ENCODE measurements at regions not wholly inside any gene's neighbourhood (a gene's known extent, or its start where the extent isn't known, plus 50 kb on each side); places are given as distances from the start of the nearest gene placed in this dataset.

- Histone ChIP-seq H3K36me3 (ENCODE audit: control insufficient read depth in 2 of 2, insufficient read depth in 2 of 2, low read length in 1 of 2) (no peaks in the 10 kb centered on the region), H3K4me3 (no peak overlapping the region), H3K79me2 (ENCODE audit: control insufficient read depth, insufficient read depth, low read length) (no peaks in the 10 kb centered on the region), H2AFZ (ENCODE audit: control insufficient read depth, low read depth, low read length) (no peak overlapping the region), H3K9ac (ENCODE audit: control insufficient read depth, insufficient read depth, low read length) (no peak overlapping the region), H3K4me1 (ENCODE audit: control insufficient read depth, insufficient read depth, low read length) (no peaks in the 10 kb centered on the region), H3K4me2 (ENCODE audit: control insufficient read depth, insufficient read depth) (no peak overlapping the region), H3K27me3 (replicated peaks in 1 of 2; ENCODE audit: control insufficient read depth in 2 of 2, insufficient read depth in 2 of 2, low read length in 1 of 2) (no peaks in the 10 kb centered on the region), H3K27ac (ENCODE audit: control insufficient read depth, insufficient read depth) (no peak overlapping the region), H4K20me1 (ENCODE audit: control insufficient read depth, insufficient read depth) (no peaks in the 10 kb centered on the region), H3K9me3 (replicated peaks; ENCODE audit: control insufficient read depth, insufficient read depth, low read length) (no peaks in the 10 kb centered on the region)
- ChIA-PET RAD21 (ENCODE audit: unreplicated experiment) (no interaction called here), CTCF (no interaction called here), SMC1A (ENCODE audit: uncharacterized antibody, unreplicated experiment) (interaction anchor here (1.1 kb wide), 1 partner anchor 23 kb away, joined by 4 read pairs; no protein-coding TSS in a partner anchor), POLR2A (no interaction called here)
- whole genome bisulfite sequencing (ENCODE audit: insufficient coverage, insufficient replicate concordance, low lambda C conversion rate, missing lambda C conversion rate): 4% methylated on average over 6 of the region's 6 CpGs
- intact Hi-C loops (cut with micrococcal nuclease; ENCODE audit: unreplicated experiment) (no loop called here), in situ Hi-C loops (cut with MboI) (no loop called here)
- DNase-seq (ENCODE audit: low read depth, low spot score) (no peak), FAIRE-seq (no peak), ATAC-seq (no peak)
- BruUV-seq (replicated peaks): no TSS peak
- TF ChIP-seq ZNF384 (IDR thresholded peaks at IDR 0.05; ENCODE audit: borderline replicate concordance, low read depth, low read length) (no peak), CREM (IDR thresholded peaks at IDR 0.05; ENCODE audit: low read depth) (no peak), YY1 (IDR thresholded peaks at IDR 0.05; ENCODE audit: low read depth, low read length) (no peak), HDAC6 (IDR thresholded peaks at IDR 0.05; ENCODE audit: unreplicated experiment) (no peak), MLLT1 (IDR thresholded peaks at IDR 0.05) (no peak)
Measured at GRCh38 chr12:18818579-18819268, 80.8 kb downstream of the CAPZA3 start.

GRCh38 chr12:18819484-18819883 lies 81.6 kb downstream of the CAPZA3 start:
- no peak overlapping the region for H3K4me2 ChIP-seq (ENCODE audit: control insufficient read depth, insufficient read depth)
- no peak overlapping the region for H3K4me3 ChIP-seq
- FAIRE-seq: no peak
- CTCF ChIA-PET: no interaction called here
- no peaks in the 10 kb centered on the region for H3K36me3 ChIP-seq (ENCODE audit: control insufficient read depth in 2 of 2, insufficient read depth in 2 of 2, low read length in 1 of 2)
- H3K27me3 ChIP-seq (replicated peaks in 1 of 2; ENCODE audit: control insufficient read depth in 2 of 2, insufficient read depth in 2 of 2, low read length in 1 of 2): no peaks in the 10 kb centered on the region
- 38% methylated on average over 7 of the region's 7 CpGs for WGBS (ENCODE audit: insufficient coverage, insufficient replicate concordance, low lambda C conversion rate, missing lambda C conversion rate)
- H3K9ac ChIP-seq (ENCODE audit: control insufficient read depth, insufficient read depth, low read length): no peak overlapping the region
- no TSS peak for BruUV-seq (replicated peaks)
- no peaks in the 10 kb centered on the region for H4K20me1 ChIP-seq (ENCODE audit: control insufficient read depth, insufficient read depth)
- POLR2A ChIA-PET: no interaction called here
- SMC1A ChIA-PET (ENCODE audit: uncharacterized antibody, unreplicated experiment): no interaction called here
- no peak for ATAC-seq
- RAD21 ChIA-PET (ENCODE audit: unreplicated experiment): no interaction called here
- H3K9me3 ChIP-seq (replicated peaks; ENCODE audit: control insufficient read depth, insufficient read depth, low read length): no peaks in the 10 kb centered on the region
- no peak for DNase-seq (ENCODE audit: low read depth, low spot score)
- H3K4me1 ChIP-seq (ENCODE audit: control insufficient read depth, insufficient read depth, low read length): no peaks in the 10 kb centered on the region
- in situ Hi-C loops (cut with MboI) (no loop called here), intact Hi-C loops (cut with micrococcal nuclease; ENCODE audit: unreplicated experiment) (no loop called here)
- no peak overlapping the region for H3K27ac ChIP-seq (ENCODE audit: control insufficient read depth, insufficient read depth)
- no peaks in the 10 kb centered on the region for H3K79me2 ChIP-seq (ENCODE audit: control insufficient read depth, insufficient read depth, low read length)
- no peak overlapping the region for H2AFZ ChIP-seq (ENCODE audit: control insufficient read depth, low read depth, low read length)
- TF ChIP-seq E2F4 (IDR thresholded peaks at IDR 0.05; ENCODE audit: low read depth, low read length) (no peak), MEF2B (IDR thresholded peaks at IDR 0.05; ENCODE audit: partially characterized antibody, poor library complexity, severe bottlenecking) (no peak), EP300 (IDR thresholded peaks at IDR 0.05; ENCODE audit: borderline replicate concordance in 1 of 2, control insufficient read depth in 1 of 2, low read depth in 2 of 2, low read length in 2 of 2) (no peak), FOS (IDR thresholded peaks at IDR 0.05; ENCODE audit: borderline replicate concordance, extremely low read depth, insufficient read length) (no peak), CBX5 (IDR thresholded peaks at IDR 0.05; ENCODE audit: low read depth) (no peak), RCOR1 (conservative IDR thresholded peaks at IDR 0.05; ENCODE audit: low read depth, low read length) (no peak), BCL11A (IDR thresholded peaks at IDR 0.05; ENCODE audit: low read depth, low read length) (no peak), BCL3 (IDR thresholded peaks at IDR 0.05; ENCODE audit: borderline replicate concordance, insufficient read depth, low read depth, low read length, poor library complexity, severe bottlenecking) (no peak), NR2C2 (IDR thresholded peaks at IDR 0.05; ENCODE audit: borderline replicate concordance, control insufficient read depth, insufficient read length, low read depth) (no peak)

All from GM12878 (cell line).